Astrocyte (in vitro differentiated cells and primary cell): ENCODE measurements at regions not wholly inside any gene's neighbourhood (a gene's known extent, or its start where the extent isn't known, plus 50 kb on each side); places are given as distances from the start of the nearest gene placed in this dataset.

Experiments
- DNase-seq: peaks from one replicate; pipeline ENCODE4 v3.0.0-alpha.2; 2010; ENCODE audit warnings: low read depth
- FAIRE-seq: peaks from 2 replicates; lab custom pipeline; 2011; peaks lifted over from hg19 to GRCh38; lab: Jason Lieb, UNC
- H2AFZ ChIP-seq: 2 replicates; pipeline ENCODE4 v1.6.0; 2012; ENCODE audit warnings: low read depth, low read length, inconsistent platforms
- H3K27ac ChIP-seq: 2 replicates; pipeline ENCODE4 v1.5.1; 2011; ENCODE audit warnings: low read depth, low read length, inconsistent platforms
- H3K27me3 ChIP-seq: 2 replicates; pipeline ENCODE4 v1.6.0; 2011; ENCODE audit warnings: low read length, inconsistent platforms; ENCODE audit not compliant: insufficient read depth
- H3K36me3 ChIP-seq: 2 replicates; pipeline ENCODE4 v1.5.1; 2011; ENCODE audit warnings: low read length, inconsistent platforms; ENCODE audit not compliant: insufficient read depth
- H3K4me1 ChIP-seq: 2 replicates; pipeline ENCODE4 v1.5.1; 2011; ENCODE audit warnings: low read length, inconsistent platforms; ENCODE audit not compliant: insufficient read depth
- H3K4me2 ChIP-seq: 2 replicates; pipeline ENCODE4 v1.6.0; 2012; ENCODE audit warnings: low read length, inconsistent platforms
- H3K4me3 ChIP-seq: 2 replicates; pipeline ENCODE4 v1.5.1; 2011; ENCODE audit warnings: low read depth, mild to moderate bottlenecking, low read length, inconsistent platforms; ENCODE audit not compliant: insufficient read depth
- H3K79me2 ChIP-seq: 2 replicates; pipeline ENCODE4 v1.6.0; 2012; ENCODE audit warnings: mild to moderate bottlenecking, low read length, inconsistent platforms; ENCODE audit not compliant: insufficient read depth
- H3K9ac ChIP-seq: 2 replicates; pipeline ENCODE4 v1.6.0; 2012; ENCODE audit warnings: mild to moderate bottlenecking, low read length, inconsistent platforms
- H3K9me3 ChIP-seq: 2 replicates; pipeline ENCODE4 v1.5.1; 2012; ENCODE audit warnings: low read depth, mild to moderate bottlenecking, low read length, inconsistent platforms; ENCODE audit not compliant: insufficient read depth
- H4K20me1 ChIP-seq: 2 replicates; pipeline ENCODE4 v1.6.0; 2012; ENCODE audit warnings: low read length, inconsistent platforms; ENCODE audit not compliant: insufficient read depth
- H3K27ac Mint-ChIP-seq: one replicate; pipeline ENCODE4 v1.8.0; 2021; ENCODE audit warnings: mild to moderate bottlenecking, mixed read lengths; ENCODE audit not compliant: unreplicated experiment
- H3K27me3 Mint-ChIP-seq: one replicate; pipeline ENCODE4 v1.8.0; 2021; ENCODE audit warnings: low read depth, mixed read lengths; ENCODE audit not compliant: unreplicated experiment
- H3K36me3 Mint-ChIP-seq: one replicate; pipeline ENCODE4 v1.8.0; 2021; ENCODE audit warnings: low read depth, mixed read lengths; ENCODE audit not compliant: unreplicated experiment
- H3K4me1 Mint-ChIP-seq: one replicate; pipeline ENCODE4 v1.8.0; 2021; ENCODE audit warnings: low read depth, mixed read lengths; ENCODE audit not compliant: unreplicated experiment
- H3K4me3 Mint-ChIP-seq: one replicate; pipeline ENCODE4 v1.8.0; 2021; ENCODE audit warnings: mild to moderate bottlenecking, moderate library complexity, mixed read lengths; ENCODE audit not compliant: unreplicated experiment
- H3K9me3 Mint-ChIP-seq: one replicate; pipeline ENCODE4 v1.8.0; 2021; ENCODE audit warnings: mild to moderate bottlenecking, mixed read lengths; ENCODE audit not compliant: unreplicated experiment
- EZH2 ChIP-seq: IDR thresholded peaks from 2 replicates; pipeline ENCODE4 v1.6.1; 2012; ENCODE audit warnings: mild to moderate bottlenecking, low read length, inconsistent platforms; ENCODE audit not compliant: insufficient read depth
- TF ChIP-seq, protein P1 (sequence below): IDR thresholded peaks from 2 replicates; pipeline ENCODE4 v1.5.1; 2011; ENCODE audit warnings: low read depth, mild to moderate bottlenecking, inconsistent platforms, low read length, moderate library complexity; ENCODE audit not compliant: insufficient read depth

DNA sequence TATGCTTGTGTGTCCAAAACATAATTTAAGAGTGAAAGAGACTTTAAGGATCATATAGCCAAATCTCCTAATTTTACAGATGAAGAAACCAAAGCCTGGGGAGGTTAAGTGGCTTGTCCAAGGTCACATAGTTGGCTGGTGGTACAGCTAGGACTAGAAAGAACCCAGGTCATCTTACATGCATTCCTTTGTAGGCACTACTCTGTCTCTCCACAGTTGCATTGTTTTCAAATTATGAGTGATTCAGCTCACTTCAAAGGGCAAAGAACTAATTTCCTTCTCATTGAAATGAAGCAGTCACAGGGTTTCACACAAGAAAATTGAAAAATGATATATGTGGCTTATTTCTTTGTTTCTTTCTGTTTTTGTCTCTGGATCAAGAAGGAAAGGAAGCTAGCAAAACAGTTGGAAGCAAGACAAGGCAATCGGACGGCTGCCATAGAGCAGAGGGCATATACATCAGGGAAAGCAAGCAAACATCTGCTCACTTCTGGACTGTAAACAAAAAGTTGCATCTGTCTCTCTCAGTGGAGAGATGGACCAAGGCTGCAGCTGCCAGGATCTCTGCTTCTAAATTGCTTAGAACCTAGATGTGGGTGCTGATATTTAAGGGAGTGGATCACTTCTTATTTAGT lies 107.5 kb upstream of the AMOT start:
- TF ChIP-seq, protein P1, sequence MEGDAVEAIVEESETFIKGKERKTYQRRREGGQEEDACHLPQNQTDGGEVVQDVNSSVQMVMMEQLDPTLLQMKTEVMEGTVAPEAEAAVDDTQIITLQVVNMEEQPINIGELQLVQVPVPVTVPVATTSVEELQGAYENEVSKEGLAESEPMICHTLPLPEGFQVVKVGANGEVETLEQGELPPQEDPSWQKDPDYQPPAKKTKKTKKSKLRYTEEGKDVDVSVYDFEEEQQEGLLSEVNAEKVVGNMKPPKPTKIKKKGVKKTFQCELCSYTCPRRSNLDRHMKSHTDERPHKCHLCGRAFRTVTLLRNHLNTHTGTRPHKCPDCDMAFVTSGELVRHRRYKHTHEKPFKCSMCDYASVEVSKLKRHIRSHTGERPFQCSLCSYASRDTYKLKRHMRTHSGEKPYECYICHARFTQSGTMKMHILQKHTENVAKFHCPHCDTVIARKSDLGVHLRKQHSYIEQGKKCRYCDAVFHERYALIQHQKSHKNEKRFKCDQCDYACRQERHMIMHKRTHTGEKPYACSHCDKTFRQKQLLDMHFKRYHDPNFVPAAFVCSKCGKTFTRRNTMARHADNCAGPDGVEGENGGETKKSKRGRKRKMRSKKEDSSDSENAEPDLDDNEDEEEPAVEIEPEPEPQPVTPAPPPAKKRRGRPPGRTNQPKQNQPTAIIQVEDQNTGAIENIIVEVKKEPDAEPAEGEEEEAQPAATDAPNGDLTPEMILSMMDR, result no peak
- no peak for TF ChIP-seq EZH2
- Histone ChIP-seq H4K20me1 (no peaks in the 10 kb centered on the region), H3K9me3 (no peaks in the 10 kb centered on the region), H3K9ac (no peak overlapping the region), H3K4me1 (no peaks in the 10 kb centered on the region), H2AFZ (no peak overlapping the region), H3K4me2 (no peak overlapping the region), H3K27ac (no peak overlapping the region), H3K36me3 (no peaks in the 10 kb centered on the region), H3K4me3 (no peak overlapping the region), H3K27me3 (no peaks in the 10 kb centered on the region), H3K79me2 (no peaks in the 10 kb centered on the region)
- no peaks in the 10 kb centered on the region for H3K9me3 Mint-ChIP-seq
- H3K27me3 Mint-ChIP-seq, result no peaks in the 10 kb centered on the region
- H3K27ac Mint-ChIP-seq, result no peak overlapping the region
- H3K36me3 Mint-ChIP-seq, result no peaks in the 10 kb centered on the region
- FAIRE-seq (peak; percentile 34), DNase-seq (no peak)
- H3K4me1 Mint-ChIP-seq, result peaks cover 3% of the 10 kb centered on the region
- no peak overlapping the region for H3K4me3 Mint-ChIP-seq

DNA sequence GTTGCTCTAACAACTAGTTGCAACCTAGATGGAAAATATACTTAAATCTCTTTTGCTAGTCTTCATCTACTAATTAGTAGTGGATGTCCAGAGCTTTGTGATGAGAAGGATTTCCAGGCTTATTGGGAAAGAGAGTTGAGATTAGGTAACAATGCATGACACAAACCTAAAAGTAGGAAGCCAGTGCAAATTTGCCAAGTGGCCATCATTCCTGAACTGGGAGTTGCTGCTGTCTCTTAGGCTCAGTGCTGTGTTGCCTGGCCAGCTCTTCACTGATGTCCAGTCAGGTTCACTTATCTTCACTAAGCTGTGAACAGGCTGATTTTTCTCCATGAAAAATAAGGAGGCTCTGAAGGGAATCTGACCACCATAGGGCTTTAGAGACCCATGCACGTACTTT lies 105.6 kb upstream of the AMOT start:
- Mint-ChIP-seq H3K4me3 (no peak overlapping the region), H3K27me3 (no peaks in the 10 kb centered on the region), H3K36me3 (no peaks in the 10 kb centered on the region), H3K4me1 (peaks cover 3% of the 10 kb centered on the region), H3K27ac (no peak overlapping the region), H3K9me3 (no peaks in the 10 kb centered on the region)
- Histone ChIP-seq H4K20me1 (no peaks in the 10 kb centered on the region), H3K79me2 (no peaks in the 10 kb centered on the region), H3K9me3 (no peaks in the 10 kb centered on the region), H3K4me2 (no peak overlapping the region), H3K4me3 (no peak overlapping the region), H3K36me3 (no peaks in the 10 kb centered on the region), H3K4me1 (no peaks in the 10 kb centered on the region), H2AFZ (no peak overlapping the region), H3K27me3 (no peaks in the 10 kb centered on the region), H3K27ac (no peak overlapping the region), H3K9ac (no peak overlapping the region)
- TF ChIP-seq, protein P1, result no peak
- no peak for TF ChIP-seq EZH2
- no peak for FAIRE-seq
- no peak for DNase-seq

DNA sequence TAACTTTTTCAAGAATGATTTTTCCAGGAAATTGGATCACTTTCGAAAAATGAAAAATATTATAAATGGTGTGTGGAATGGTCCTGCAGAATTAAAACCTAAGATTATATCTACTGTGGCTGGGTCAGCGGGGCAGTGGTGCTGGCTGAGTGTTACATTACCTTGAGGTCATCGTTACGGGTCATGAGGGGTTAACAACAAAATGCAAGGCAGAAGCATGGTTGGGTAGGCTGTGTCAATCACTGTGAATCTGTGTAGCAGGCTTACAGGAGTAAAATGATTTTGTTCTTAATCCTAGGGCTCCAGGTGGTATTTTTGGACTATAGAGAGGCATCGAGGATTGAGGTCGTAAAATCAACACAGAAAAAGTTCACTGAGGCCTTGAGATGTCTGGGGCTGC lies 105.2 kb upstream of the AMOT start:
- FAIRE-seq, result no peak
- H3K79me2 ChIP-seq, result no peaks in the 10 kb centered on the region
- H3K36me3 ChIP-seq, result no peaks in the 10 kb centered on the region
- no peaks in the 10 kb centered on the region for H3K36me3 Mint-ChIP-seq
- no peak overlapping the region for H3K9ac ChIP-seq
- no peak overlapping the region for H3K4me3 Mint-ChIP-seq
- H3K4me2 ChIP-seq, result no peak overlapping the region
- no peaks in the 10 kb centered on the region for H3K9me3 ChIP-seq
- peaks cover 3% of the 10 kb centered on the region for H3K4me1 Mint-ChIP-seq
- no peak overlapping the region for H3K27ac ChIP-seq
- no peaks in the 10 kb centered on the region for H3K27me3 Mint-ChIP-seq
- DNase-seq, result no peak
- no peak overlapping the region for H3K4me3 ChIP-seq
- H3K27me3 ChIP-seq, result no peaks in the 10 kb centered on the region
- H3K9me3 Mint-ChIP-seq, result no peaks in the 10 kb centered on the region
- H4K20me1 ChIP-seq, result no peaks in the 10 kb centered on the region
- no peak overlapping the region for H2AFZ ChIP-seq
- TF ChIP-seq, protein P1, result no peak
- no peak for TF ChIP-seq EZH2
- no peaks in the 10 kb centered on the region for H3K4me1 ChIP-seq
- H3K27ac Mint-ChIP-seq, result no peak overlapping the region
